HG03521 (cell line): ENCODE measurements at regions not wholly inside any gene's neighbourhood (a gene's known extent, or its start where the extent isn't known, plus 50 kb on each side); places are given as distances from the start of the nearest gene placed in this dataset.

ENCODE experiments used
- ATAC-seq: cut with Tn5 transposase; IDR thresholded peaks from one replicate; pipeline ENCODE4 v1.9.1; 2021; ENCODE audit warnings: mild to moderate bottlenecking, moderate library complexity; ENCODE audit not compliant: unreplicated experiment

DNA sequence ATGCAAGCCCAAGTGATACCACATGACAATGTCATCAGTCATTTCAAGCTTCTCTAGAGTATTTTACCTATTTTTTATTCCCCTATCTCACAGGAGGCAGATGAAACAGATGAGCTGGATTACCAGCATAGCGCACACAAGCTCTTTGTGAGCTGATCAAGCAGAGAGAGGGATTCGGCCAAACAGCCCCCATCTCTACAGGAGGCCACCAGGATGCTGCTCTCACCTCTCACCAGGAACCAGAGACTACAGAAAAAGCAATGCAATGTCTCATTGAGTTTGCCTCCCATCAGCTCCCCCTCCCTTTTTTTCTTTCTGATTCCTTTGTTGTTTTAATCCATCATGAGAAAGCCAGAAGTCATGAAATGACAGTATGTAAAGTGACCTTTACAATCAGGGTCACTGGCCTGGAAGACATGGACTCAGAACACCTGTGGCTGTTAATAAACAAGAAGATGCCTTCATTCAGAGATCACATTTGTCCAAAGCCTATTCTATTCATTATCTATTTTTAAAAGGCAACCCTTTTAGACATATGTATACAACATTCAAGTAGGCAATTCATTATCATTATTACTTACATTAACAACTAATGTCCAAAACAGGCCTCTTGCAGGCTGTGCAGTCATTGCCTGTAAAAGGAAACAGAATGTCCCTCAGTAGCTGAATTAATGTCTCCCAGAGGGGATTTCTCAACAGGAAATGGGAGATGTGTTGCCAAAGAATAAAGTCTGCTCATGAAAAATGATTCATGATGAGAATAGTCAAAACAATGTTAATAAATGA, 656.6 kb downstream of the TBC1D4 start:
- no peak for ATAC-seq

DNA sequence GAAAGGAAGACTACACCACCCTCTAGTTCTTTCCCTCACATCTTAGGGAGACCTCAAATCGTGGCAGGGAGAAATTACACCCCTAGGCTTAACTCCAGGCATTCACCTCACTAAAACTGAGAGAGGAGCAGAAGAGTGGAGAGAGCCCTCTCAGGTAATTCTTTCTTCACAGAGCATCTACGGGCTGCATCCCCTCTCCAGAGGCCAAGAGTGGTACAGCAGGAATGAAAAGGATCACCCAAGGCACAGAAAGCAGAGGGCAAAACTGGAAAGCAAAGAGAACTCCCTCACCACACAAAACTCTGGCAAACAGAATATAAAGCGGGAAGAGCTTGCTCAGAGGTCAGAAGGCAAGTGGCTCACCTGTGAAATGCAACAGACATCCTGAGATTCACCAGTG, 661.2 kb downstream of the TBC1D4 start:
- ATAC-seq, result no peak

DNA sequence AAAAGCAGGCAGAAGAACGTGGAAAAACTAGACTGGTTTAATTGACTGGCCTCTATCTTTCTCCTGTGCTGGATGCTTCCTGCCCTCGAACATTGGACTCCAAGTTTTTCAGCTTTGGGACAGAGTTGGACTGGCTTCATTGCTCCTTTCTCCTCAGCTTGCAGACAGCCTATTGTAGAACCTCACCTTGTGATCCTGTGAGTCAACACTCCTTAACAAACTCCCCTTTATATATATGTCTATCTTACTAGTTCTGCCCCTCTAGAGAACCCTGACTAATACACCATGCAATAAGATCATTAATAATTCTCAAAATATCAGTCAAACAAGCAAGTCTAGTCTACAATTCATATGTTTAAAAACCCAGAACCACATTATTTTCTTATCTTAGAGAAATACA, 662.4 kb downstream of the TBC1D4 start:
- no peak for ATAC-seq

DNA sequence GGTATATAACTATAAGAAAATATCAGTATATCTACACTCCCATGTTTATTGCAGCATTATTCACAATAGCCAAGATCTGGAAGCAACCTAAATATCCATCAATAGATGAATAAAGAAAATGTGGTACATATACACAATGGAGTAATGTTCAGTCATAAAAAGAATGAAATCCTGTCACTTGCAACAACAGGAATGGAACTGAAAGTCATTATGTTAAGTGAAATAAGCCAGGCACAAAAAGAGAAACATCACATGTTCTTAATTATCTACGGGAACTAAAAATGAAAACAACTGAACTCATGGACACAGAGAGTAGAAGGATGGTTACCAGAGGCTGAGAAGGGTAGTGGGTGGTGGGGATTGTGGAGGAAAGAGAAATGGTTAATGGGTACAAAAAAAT, 665.2 kb downstream of the TBC1D4 start:
- ATAC-seq, result no peak

DNA sequence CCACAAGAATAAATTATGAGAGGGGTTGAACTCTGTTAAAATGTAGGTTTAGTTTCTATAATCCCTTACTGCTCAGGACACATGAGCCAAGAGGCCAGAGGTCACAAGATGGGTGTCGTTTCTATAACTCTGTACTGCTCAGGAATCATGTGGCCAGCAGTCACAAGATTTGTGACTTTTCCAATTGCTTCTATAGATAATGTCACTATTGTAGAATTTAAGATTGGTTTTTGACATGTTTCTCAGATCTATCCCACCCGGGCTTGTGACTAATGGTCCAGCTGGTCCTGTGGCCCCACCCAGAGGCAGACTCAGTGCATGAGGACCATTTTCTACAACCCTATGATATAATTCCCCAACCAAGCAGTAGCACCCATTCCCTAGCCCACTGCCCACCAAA, 662.0 kb upstream of the KLF12 start:
- no peak for ATAC-seq

DNA sequence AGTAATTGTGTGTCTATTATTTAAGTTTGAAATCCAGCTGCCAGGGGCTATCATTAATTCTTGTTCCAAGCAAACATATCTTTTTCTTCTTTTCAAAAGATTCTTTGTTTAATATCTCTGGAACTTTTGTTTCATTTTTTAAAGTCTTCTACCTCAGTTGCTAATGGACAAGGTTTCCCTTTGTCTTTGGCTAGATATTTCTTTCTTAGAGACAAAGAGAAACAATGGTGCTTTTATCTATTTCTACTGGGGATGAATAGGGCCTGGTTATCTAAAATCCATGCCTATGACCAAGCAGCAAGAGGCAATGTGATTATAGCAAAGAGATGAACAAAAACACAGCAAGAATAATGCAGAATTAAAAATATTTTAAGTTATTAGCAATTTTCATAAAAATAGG, 661.3 kb upstream of the KLF12 start:
- ATAC-seq, result no peak

DNA sequence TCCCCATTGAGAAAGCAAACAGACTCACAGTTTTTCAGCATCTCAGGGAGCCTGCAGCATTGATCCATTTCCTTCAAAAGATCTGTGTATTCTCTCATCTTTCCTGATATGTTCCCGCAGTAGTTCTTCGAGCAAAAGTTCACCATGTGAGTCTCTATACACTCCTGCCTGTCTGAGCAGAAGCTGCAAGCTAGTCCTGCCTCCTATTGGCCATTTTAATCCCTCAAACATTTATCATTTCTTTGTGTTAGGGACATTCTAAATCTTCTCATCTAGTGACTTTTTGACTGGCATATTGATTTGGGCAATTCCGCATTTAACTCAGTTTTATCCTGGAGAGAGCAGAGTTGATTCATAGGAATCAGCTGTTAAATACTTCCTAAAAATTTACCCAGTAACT, 660.4 kb upstream of the KLF12 start:
- ATAC-seq, result no peak

DNA sequence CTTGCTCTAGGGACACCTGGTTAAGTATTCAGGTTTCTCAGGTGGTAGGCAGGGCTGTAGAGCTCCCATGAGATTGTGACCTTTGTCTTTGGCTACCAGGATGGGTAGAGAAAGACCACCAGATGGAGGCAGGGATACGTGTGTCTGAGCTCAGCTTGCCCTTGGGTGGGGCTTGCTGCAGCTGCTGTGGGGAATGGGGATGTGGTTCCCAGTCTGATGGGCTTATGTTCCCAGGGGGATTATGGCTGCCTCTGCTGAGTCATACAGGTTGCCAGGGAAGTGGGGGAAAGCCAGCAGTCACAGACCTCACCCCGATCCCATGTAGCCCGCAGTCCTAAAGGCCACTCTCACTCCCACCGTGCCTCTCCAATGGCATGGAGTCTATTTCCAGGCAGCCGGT, 659.9 kb upstream of the KLF12 start:
- ATAC-seq, result no peak

DNA sequence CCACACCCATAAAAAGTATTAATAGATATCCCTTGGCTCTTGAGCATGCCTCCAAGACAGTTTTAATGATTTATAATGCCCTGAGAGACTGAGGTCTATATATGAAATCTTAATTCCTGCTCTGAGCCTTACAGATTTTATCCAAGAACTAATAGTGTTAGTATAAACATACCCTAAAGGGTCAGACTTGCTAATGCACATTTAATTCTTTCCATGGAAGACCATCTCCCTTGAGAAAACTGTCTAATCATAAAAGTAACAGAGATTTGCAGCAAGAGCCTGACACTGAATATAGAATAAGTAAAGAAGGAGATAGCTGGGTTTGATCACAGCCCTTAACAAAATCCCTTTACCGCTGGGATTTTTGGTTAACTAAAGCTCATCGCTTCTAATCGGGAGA, 650.8 kb upstream of the KLF12 start:
- ATAC-seq, result no peak

DNA sequence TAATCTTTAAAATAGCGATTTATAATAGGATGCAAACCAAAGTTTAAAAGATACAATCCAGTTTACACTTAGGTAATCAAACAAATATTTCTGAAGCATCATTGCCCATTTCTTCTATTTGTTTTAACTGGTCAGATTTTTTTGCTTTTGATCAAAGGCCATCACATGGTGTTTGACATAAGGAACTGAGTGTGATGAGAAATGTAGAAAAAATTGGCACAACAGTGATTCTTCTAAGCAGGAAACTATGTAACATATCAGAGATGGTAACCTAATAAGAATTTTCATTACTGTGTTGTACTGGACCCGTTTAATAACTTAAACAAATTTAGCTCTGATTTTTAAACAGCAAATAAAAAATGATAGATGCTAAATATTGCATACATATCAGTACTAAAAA, 644.7 kb upstream of the KLF12 start:
- ATAC-seq, result no peak

DNA sequence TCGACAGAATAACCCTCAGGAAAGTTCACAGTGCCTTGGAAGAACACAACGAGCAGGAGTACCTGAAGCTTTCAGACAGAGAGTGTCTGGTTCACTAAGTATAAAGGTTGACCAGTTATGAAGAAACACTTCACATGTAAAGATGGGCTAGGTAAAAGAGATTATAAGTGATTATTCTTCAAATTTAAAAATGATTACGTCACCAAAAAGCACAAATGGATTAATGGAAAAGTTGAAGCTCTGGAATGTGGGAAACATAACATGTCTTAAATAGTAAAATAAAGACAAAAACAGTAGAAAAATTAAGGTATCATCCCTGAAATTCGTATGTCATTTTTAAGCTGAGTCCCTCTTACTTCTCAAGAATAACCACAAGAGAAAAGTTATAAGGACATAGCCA, 643.9 kb upstream of the KLF12 start:
- ATAC-seq, result no peak

DNA sequence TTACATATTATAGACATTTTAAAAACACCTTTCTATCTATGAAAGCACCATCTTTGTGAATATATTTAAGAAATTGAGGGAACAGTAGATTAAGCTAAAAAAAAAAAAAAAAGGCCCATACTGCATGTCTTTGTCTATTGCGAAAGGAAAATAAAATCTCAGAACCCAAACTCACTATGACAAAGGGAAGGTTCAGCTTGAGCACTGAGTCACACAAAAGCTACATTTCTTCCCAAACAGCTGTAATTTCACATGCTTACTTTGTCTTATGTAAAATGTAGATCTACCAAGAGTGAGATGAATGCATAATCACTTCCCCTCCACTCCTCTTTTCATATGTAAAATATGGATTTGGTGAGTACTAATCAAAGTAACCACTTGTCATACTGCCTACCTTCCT, 640.1 kb upstream of the KLF12 start:
- ATAC-seq, result no peak

DNA sequence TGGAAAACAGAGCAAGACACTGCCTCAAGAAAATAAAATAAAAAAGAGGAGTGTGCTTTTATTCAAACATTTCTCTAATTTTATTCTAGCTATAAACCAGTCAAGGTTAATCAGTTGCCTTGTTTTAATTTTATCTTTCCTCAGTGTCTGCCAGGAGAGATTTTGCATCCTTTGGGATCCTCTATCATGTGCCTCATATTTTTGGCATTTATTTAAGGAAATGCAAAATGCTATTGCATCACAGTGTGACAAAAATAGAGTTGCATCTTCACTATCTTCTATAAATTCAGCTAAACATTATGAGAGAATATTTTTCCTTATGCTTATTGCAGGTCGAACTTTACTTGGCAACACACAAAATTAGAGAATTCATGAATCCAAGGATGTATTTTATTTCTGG, 639.0 kb upstream of the KLF12 start:
- no peak for ATAC-seq

DNA sequence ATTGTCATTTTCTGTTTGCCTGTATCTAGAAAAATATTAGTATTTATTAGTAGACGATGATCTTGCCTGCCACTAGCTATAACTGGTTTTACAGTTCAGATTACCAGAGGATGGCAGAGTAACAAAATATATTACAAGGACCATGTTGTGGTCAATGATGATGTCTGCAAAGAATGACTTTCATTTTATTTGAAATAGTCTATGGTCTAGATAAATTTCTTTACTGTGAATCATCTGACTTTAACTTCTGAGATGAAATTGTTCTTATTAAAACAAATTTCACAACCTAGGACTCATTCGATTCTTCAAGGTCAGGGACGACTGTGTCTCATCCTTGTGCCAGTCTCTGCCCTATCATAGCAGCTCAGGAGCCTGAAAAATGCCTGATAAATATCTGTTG, 637.8 kb upstream of the KLF12 start:
- ATAC-seq, result no peak

DNA sequence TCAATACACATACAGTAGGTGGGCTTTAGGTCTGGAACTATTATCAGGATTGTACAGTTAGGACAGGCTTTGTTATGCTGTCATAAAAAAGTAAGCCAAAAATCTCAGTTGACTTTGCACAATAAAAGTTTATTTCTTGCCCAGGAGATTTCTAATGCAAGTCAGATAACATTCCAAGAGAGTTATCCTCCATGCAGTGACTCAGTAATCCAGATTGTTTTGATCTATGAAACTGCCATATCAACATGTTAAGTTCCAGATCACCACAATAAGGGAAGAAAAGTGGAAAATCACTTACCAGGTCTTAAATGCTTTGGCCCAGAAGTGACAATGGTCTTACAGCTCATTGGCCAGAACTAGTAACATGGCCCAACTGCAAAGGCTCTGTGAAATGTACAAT, 636.2 kb upstream of the KLF12 start:
- no peak for ATAC-seq

DNA sequence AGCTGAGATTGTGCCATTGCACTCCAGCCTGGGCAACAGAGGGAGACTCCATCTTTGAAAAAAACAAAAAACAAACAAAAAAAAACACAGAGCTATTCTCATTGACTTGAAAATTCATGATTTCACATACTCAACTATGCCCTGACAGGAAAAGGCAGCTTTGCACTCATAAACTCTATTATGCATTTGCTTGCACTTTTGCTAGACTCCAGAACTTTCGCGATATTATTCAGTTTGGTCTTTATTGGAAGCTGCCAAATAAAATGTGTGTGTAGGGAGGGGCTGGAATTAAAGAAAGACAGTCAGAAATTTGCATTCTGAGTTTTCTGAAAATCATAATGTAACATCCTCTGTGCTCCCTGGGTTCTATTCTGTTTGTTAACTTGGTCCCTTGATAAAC, 635.1 kb upstream of the KLF12 start:
- no peak for ATAC-seq

DNA sequence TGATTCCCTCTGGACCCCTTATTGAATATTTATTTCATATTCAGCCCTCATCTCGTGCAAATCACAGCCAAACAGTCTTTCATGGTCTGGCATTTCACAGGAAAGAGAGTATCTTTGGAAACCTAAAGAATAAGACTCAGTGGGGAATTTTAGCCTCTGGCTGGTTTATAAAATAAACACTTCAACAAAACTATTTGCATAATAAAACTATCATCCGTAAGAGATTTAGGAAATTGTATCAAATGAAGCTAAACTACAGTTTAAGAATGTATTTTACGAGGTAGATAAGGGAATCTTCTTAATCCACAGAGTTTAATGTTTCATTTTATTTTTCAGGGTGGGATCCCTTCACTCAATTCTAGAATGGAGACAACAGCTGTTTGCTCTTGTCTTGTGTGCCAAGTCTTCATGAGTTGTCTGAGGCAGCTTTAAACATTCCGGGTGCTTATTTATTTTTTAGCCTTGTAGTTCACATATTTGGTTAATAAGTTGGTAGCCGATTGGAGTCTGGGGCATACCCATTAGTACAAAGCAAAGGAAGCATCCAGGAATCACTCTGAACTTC, 634.4 kb upstream of the KLF12 start:
- ATAC-seq, result no peak

DNA sequence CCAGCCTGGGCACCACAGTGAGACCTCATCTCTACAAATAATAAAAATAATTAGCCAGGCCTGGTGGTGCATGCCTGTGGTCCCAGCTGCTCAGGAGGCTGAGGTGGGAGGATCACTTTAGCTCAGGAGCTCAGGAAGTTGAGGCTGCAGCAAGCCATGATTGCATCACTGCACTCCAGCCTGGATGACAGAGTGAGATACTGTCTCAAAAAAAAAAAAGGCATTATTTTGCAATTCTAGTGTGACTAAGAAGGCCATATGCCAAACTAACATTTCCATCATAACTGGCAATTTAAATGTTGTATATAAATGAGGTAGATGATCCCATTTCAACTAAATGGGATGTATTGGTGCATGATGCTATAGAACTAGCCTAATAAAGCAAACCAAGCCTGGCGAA, 632.8 kb upstream of the KLF12 start:
- no peak for ATAC-seq

DNA sequence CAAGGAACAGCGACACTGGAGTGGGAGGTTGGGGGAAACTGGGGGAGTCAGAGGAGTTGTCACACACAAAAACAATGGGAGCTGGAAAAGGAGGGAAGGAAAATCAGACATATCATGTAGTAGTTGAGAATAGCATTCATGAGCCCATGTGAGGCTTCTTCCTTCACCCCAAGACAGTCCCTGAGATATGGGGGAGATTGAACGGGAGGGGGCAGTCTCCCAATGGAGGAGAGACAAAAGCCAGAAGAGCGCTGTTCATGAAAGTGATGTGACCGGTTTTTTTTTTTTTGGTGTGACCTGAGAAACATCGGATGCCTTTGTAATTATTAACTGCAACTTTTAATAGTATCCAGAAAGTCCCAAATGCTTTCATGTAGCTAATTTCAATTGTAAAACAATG, 631.8 kb upstream of the KLF12 start:
- no peak for ATAC-seq

DNA sequence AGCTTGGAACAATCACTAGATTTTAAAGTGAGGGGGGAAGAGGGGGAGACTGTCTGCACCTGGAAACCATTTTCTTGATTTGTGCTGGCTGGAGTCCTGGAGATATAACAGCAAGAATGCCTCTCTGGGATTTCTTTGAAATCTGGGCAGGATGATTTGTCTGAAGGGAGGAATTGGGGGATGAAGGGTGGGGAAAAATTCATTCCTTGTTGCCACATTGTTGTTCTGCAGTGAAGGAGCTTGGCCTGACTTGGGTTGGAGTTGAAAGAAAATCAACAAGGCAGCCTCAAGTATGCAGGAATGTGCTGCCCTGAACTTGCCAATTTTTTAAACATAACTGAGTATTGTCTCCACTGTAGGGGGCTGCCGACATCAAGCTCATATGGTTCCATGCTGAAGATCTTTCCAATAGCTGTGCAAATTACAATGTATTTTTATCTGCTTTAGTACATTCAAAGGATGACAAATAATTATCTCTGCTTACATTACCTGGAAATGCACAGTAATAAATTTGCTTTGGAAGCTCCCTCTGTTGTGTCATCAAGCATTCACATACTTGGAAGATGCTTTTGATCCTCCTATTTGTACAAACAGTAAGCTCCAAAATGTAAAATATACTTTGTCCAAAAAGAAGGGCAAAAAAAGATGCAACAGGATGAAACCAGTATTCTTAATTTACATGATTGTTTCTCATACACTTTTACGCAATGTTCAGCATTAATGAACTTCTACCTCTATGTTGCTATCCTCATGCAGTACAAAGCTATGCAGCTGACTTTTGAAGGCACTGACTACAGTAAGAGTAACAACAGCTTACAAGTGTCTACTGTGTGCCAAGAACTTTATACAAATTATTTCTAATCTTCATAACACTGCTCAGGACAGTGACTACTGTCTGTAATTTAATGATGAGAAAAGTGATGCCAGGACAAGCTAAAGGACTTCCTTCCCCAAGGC, 627.9 kb upstream of the KLF12 start:
- no peak for ATAC-seq

DNA sequence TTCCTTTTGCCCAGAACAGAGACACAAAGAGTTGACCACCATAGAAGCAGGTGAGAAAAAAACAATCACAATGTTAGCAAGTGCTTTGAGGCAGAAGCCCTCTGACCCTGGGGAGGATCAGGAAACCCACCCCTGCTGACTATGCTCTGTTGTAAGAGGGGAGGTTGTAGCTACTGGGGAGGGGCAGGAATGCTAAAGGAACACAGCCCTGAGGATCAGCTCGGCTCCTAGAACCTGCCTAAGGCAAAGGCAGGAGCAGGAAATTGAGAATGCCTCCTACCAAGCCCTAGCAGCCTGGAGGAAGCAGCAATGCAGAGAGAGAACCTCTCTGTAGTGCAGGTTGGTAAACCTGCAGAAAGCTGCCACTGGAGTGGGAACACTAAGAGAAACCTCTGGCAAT, 624.0 kb upstream of the KLF12 start:
- no peak for ATAC-seq

DNA sequence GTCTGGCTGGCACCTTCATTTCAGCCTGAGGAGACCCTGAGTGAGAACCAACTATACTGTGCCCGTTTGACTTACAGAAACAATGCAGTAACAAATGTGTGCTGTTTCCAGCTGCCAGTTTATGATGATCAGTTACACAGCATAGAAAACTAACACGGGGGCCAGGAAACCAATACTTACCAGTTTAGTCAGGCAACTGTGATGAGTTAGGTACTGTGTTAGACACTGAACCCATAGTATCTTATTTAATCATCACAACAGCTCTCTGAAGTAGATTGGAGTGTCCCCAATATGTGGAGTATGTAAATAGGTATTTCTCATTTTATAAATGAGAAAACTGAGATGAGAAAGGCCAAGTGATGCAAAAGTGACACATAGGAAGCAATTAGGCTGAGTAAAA, 620.9 kb upstream of the KLF12 start:
- no peak for ATAC-seq
